GM12892 (cell line): ENCODE measurements at regions not wholly inside any gene's neighbourhood (a gene's known extent, or its start where the extent isn't known, plus 50 kb on each side); places are given as distances from the start of the nearest gene placed in this dataset.

ENCODE experiments used
- DNase-seq: peaks from one replicate; pipeline ENCODE4 v3.0.0; 2011; ENCODE audit not compliant: insufficient read length
- FAIRE-seq: peaks from 2 replicates; lab custom pipeline; 2011; peaks lifted over from hg19 to GRCh38; lab: Jason Lieb, UNC
- POLR2A ChIP-seq: IDR thresholded peaks from 2 replicates; pipeline ENCODE4 v1.6.1; 2011; ENCODE audit warnings: low read depth, low read length, control low read depth
- POLR2AphosphoS5 ChIP-seq: IDR thresholded peaks from 2 replicates; pipeline ENCODE4 v1.6.1; 2011; ENCODE audit warnings: low read depth, low read length, control low read depth
- TAF1 ChIP-seq: IDR thresholded peaks from 2 replicates; pipeline ENCODE4 v1.6.1; 2011; ENCODE audit warnings: low read depth, mild to moderate bottlenecking, control low read depth, low read length, borderline replicate concordance

DNA sequence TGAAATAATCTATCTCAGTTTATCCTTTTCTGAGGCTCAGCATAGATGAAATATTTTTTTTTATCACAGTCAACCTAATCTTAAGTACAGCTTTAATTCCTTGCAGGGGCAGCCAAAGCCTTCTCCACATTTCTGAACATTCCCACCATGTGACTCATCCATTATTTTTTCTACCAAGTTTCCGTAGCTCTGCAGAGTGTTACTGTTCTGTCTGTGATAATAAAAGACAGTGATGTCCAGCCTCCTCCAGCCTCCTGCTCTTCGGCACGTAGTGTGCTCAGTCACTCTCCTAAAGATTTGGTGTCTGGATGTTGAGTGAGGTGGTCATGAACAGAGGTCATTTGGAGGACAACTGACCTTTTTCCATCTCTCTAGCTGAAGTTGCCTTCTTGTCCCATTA, 338.1 kb upstream of the ADAMTS16 start:
- TF ChIP-seq POLR2A = no peak
- no peak for TF ChIP-seq TAF1
- TF ChIP-seq POLR2AphosphoS5 = no peak
- no peak for FAIRE-seq
- no peak for DNase-seq

DNA sequence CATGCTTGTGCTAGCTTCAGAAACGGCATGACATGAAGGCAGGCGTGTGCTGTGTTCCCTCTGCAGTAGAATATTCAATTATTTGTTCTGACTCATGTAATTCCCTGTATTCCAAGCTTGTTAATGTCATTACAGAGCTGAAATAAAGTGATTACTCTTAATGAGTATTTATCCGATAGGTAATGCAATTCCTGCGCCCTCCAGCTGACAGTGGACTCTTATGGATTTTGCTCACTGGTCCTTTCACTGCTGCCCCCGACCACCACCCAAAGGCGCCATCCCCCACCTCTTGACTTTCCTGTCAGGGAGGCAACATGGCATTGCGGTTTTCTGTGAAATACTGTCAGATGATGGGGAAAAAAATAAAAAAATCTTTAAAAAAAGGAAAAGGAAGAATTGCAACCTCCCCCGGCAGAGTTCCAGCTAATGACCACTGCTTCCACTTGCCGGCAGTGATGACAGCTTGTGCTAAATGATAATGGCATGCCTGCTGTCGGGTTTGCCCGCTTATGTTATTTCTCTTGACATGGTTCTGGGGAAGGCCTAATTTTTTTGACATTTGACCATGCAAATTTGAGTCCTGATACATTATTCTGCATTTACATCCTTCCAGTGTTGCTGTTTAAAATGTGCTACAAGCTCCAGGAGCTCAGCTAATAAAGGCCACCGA, 335.3 kb upstream of the ADAMTS16 start:
- no peak for FAIRE-seq

DNA sequence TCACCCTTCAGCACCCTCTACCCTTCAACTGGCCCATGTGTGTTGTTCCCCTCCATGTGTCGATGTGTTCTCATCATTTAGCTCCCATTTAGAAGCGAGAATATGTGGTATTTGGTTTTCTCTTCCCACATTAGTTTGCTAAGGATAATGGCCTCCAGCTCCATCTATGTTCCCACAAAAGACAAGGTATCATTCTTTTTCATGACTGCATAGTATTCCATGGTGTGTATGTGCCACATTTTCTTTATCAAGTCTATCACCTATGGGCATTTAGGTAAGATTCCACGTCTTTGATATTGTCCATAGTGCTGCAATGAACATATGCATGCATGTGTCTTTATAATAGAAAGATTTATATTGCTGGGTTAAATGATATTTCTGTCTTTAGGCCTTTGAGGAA, 325.1 kb upstream of the ADAMTS16 start:
- DNase-seq (no peak), FAIRE-seq (no peak)
- TF ChIP-seq POLR2A (no peak), POLR2AphosphoS5 (no peak), TAF1 (no peak)

More for the DNA sequence above, 335.3 kb upstream of the ADAMTS16 start:
- TF ChIP-seq TAF1 (no peak), POLR2A (no peak), POLR2AphosphoS5 (no peak)
- DNase-seq = no peak

DNA sequence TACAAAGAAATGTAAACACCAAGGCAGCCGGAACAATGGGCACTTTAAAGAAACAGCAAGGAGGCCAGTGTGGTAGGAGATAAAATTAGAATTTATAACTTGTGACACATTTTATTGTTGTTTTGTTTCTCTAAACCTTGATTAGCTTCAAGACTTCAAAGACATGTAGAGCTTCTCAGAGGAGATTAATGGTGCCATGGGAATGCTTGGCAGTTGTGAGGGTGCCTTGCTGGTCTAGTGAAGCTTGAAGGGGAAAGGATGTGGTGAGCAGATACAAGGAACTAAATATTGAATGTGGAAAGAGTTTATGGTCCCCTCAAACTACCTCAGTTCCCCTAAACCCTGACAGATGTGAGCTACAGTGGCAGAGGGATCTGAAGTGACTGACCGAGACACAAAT, 322.4 kb upstream of the ADAMTS16 start:
- no peak for DNase-seq
- FAIRE-seq = no peak

DNA sequence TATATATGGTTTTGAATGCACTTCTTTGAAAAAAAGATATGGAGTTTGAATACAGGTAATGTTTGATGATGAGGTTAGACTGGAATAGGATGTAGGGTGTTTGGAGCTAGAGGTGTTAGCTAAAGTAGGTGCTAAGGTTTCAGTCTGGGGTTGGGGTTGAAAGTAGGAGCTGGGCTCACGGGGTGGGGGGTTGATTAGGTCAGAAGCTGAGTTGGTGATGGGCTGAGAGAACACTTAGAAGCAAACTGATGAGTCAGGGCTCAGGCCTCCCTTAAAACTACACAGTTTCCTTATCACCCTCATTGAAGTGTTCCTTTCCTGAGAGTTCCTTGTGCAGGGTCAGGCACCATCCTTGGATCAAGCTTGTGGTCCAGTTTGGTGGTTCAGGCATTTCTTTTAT, 308.8 kb upstream of the ADAMTS16 start:
- TF ChIP-seq TAF1 (no peak), POLR2AphosphoS5 (no peak), POLR2A (no peak)
- FAIRE-seq (no peak), DNase-seq (no peak)

More for the DNA sequence above, 322.4 kb upstream of the ADAMTS16 start:
- TF ChIP-seq TAF1 = no peak
- TF ChIP-seq POLR2A = no peak

DNA sequence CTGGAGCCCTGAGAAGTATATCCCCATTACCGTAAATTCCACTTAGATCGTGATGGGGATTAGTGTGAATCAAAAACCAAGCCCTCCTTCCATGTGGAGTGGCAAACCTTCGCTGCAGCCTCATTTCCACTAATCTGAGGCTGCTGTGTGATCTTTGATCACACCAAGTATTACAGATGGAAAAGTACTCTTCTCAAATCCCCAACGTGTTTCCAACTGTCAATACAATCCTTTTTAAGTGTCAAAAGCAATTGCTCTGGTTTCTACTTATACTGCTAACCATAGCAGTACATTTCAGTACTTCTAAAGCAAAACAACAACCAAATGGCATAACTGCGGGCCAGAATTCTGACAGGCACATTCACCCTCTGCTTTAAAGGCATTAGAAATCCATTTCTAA, 307.7 kb upstream of the ADAMTS16 start:
- DNase-seq (no peak), FAIRE-seq (no peak)
- no peak for TF ChIP-seq POLR2AphosphoS5
- TF ChIP-seq TAF1 = no peak

DNA sequence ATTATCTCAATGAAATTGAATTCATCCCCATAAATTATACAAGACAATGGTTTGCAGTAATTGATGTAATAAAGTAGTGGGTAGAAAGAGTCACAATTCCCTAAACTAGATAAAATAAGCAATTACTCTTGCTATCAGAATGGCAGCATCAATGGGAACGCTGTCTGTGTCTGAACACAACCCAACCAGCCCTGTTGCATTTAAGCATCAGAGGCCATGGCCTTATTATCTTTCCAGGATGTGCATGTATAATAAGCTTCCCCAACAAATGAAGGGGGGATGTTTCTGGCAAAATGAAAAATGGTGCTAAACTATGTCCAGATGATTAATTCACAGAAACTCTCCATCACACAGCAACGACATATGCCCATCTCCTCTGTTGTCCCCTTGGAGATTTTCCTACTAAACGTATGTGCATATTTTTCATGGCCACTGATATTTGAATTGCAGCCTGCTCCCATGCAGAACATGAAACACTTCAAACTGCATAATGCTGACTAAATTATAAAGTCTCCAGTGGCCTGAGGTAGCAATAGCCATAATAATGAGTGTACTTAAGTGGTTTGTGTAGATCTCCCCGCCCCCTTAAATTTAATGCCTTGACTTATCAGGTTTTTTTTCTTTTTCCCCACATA, 306.9 kb upstream of the ADAMTS16 start:
- no peak for DNase-seq
- no peak for FAIRE-seq
- TF ChIP-seq TAF1 (no peak), POLR2A (no peak), POLR2AphosphoS5 (no peak)

DNA sequence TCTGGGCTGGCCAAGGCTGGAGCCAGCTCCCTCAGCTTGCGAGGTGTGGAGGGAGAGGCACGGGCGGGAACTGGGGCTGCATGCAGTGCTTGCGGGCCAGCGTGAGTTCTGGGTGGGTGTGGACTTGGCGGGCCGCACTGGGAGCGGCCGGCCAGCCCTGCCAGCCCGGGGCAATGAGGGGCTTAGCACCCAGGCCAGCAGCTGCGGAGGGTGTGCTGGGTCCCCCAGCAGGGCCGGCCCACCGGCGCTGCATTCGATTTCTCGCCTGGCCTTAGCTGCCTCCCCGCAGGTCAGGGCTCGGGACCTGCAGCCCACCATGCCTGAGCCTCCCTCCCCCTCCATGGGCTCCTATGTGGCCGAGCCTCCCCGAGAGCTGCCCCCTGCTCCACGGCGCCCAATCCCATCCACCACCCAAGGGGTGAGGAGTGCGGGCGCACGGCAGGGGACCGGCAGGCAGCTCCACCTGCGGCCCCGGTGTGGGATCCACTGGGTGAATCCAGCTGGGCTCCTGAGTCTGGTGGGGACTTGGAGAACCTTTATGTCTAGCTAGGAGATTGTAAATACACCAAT, 302.6 kb upstream of the ADAMTS16 start:
- FAIRE-seq = no peak
- TF ChIP-seq POLR2AphosphoS5 (no peak), POLR2A (no peak), TAF1 (no peak)

DNA sequence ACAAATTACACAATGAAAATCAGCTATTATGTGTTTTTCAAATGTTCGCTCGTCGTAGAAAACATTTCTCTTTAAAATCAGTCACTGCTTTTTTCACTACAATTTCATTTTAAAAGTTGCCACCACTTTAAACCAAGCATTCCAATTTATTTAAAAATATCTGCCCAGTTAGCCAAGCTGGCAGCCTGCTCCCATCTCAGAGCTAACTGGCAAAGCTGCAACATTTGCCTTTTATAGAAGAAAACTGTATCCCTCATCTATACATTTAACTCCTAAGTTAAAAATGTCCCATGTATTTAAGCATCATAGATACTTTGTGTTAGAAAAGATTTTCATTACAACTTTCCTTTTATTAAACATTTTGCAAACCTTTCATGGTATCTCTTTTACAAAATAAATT, 294.9 kb upstream of the ADAMTS16 start:
- TF ChIP-seq POLR2AphosphoS5 (no peak), TAF1 (no peak), POLR2A (no peak)
- FAIRE-seq = no peak
- no peak for DNase-seq

More for the DNA sequence above, 302.6 kb upstream of the ADAMTS16 start:
- no peak for DNase-seq

DNA sequence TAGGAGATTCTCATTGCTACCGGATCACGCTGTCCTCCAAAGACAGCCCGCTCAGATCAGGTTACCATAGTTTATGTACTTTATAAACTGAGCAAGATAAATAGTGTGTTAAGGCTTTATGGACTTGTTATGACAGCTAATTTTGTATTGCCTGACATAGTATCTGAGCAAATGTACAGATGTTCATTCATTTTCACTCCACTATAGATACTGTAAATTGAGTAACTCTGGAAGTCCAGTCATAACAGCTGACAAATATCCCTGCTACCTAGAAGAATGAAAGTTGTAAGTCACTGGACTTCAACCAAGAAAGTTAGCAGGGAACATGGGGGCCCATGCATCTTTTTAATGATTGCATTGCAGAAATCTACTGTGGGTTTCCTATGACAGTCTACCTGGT, 292.4 kb upstream of the ADAMTS16 start:
- no peak for TF ChIP-seq POLR2A
- FAIRE-seq (no peak), DNase-seq (no peak)

DNA sequence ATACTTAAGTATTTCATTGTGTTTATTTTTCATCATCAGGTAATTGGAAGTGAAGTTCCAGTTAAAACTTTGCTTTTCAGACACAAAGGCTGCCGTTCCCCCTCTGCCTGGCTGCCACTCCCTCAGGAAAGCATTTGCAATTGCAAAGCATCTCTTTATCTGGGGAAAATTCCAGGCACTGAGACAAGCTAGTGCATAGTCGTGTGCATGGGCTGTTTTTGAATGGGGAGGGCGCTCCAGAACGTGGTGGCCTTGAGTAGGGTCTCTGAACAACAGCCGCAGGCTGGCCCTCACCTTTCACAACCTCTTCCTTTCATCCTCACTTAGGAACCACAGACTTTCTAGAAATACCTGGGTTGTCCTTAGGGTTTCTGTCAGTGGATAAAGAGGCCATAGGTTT, 285.1 kb upstream of the ADAMTS16 start:
- DNase-seq (no peak), FAIRE-seq (no peak)
- TF ChIP-seq TAF1 (no peak), POLR2AphosphoS5 (no peak), POLR2A (no peak)

DNA sequence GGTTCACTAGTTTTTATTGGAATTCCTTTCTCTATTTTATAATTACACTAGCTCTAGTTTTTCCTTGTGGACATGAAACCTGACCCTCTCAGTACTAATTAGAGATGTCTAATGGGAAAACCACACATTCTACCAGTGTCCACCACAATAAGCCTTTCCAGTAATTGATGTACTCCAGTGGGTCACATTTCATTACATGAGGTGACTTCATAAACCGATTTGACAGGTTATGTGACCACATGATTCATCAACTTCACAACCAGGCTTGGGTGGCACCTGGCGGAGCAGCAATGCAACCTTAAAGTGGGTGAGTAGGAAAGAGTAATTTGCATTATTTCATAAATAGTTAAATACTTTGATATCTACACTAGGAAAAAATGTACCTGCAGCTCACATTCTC, 284.2 kb upstream of the ADAMTS16 start:
- FAIRE-seq (no peak), DNase-seq (no peak)
- TF ChIP-seq POLR2A (no peak), TAF1 (no peak), POLR2AphosphoS5 (no peak)

DNA sequence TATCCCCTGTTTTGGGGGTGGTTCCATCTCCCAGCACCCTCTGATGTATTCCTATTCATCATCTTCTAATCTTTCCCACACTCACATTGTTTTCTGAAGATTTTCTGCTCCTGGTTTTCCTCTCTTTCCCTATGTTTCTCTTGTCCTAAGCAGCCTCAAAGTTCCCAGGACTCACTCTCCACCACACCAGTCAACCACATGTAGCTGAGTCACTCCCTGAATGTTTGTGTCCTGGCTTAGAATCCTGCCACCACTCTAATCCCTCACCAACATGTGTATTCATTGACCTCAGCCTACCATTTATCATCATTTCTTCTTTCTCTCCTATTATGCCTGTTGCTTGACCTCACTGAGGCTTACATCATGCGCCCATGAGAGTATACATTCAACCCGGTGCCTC, 282.4 kb upstream of the ADAMTS16 start:
- TF ChIP-seq TAF1 (no peak), POLR2A (no peak), POLR2AphosphoS5 (no peak)
- FAIRE-seq (no peak), DNase-seq (no peak)
